ENCODE measurements at regions not wholly inside any gene's neighbourhood (a gene's known extent, or its start where the extent isn't known, plus 50 kb on each side); places are given as distances from the start of the nearest gene placed in this dataset.

DNA sequence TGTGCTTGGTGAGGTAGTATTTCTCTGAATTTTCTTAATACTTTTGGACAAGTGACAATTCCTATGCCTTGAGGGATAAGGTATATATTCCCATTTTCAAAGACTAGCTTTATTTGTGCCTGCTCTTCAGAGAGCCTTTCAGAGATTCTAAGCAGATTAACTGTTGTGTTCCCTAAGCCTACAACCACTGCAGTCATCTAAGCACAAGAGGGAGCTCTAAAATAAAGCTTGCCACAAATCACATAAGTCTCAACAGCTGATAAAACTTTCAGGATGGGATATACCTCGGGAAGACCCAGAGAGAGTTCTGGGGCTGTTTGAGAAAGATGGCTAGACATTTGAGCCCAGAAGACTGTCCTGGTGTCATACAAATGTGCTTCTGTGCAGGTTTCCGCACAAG, 157.3 kb downstream of the CYLC2 start:
- WGBS, result 37% methylated on average over 2 of the region's 2 CpGs
- no peak overlapping the region for H3K4me3 ChIP-seq (ENCODE audit: insufficient read depth in 1 of 2, low read depth in 1 of 2, low read length in 2 of 2)

DNA sequence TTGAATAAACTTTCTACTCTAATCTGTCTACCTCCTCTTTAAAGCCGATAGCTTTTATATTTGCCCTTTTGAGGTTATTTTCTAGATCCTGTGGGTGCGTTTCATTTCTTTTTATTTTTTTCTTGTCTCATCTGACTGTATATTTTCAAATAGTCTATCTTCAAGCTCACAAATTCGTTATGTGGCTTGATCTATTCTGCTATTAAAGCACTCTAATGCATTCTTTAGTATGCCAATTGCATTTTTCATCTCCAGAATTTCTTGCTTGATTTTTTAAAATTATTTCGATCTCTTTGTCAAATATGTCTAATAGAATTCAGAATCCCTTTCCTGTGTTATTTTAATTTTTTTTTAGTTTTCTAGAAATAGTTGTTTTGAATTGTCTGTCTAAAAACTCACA, 172.4 kb downstream of the CYLC2 start:
- Histone ChIP-seq H4K8ac (ENCODE audit: low read length) (no peak overlapping the region), H3K9me3 (ENCODE audit: control insufficient read depth, low read length) (peaks cover 39% of the 10 kb centered on the region), H3K36me3 (ENCODE audit: control insufficient read depth in 1 of 2, insufficient read depth in 2 of 2, low read depth in 1 of 2, low read length in 2 of 2) (no peaks in the 10 kb centered on the region), H3K4me3 (ENCODE audit: insufficient read depth in 1 of 2, low read depth in 1 of 2, low read length in 2 of 2) (no peak overlapping the region), H4K91ac (ENCODE audit: low read length) (no peak overlapping the region), H3K4me2 (ENCODE audit: low read length, poor library complexity, severe bottlenecking) (no peak overlapping the region), H3K23ac (ENCODE audit: low read length in 2 of 2) (no peak overlapping the region), H2BK12ac (ENCODE audit: low read length in 2 of 2) (no peak overlapping the region), H3K9ac (ENCODE audit: low read length) (no peak overlapping the region), H2BK15ac (ENCODE audit: low read depth, poor library complexity, severe bottlenecking) (no peak overlapping the region), H3K79me1 (replicated peaks; ENCODE audit: low read length, poor library complexity, severe bottlenecking) (no peaks in the 10 kb centered on the region), H2BK5ac (ENCODE audit: low read depth, low read length, poor library complexity, severe bottlenecking) (no peak overlapping the region), H2AFZ (ENCODE audit: low read depth, low read length) (no peak overlapping the region), H2AK5ac (ENCODE audit: low read length, severe bottlenecking) (no peak overlapping the region), H3K4ac (ENCODE audit: low read depth in 1 of 2, low read length in 2 of 2) (no peak overlapping the region), H3K18ac (ENCODE audit: low read depth in 1 of 2, low read length in 2 of 2) (no peak overlapping the region), H2BK120ac (ENCODE audit: low read depth, low read length) (no peak overlapping the region), H3K14ac (ENCODE audit: low read length in 2 of 2) (no peak overlapping the region), H3K27ac (ENCODE audit: low read length, poor library complexity, severe bottlenecking) (no peak overlapping the region), H3K4me1 (ENCODE audit: control insufficient read depth, insufficient read depth, low read depth, low read length) (no peaks in the 10 kb centered on the region), H3K27me3 (ENCODE audit: control insufficient read depth in 1 of 2, insufficient read depth in 1 of 2, low read length in 2 of 2) (no peaks in the 10 kb centered on the region)
- 0% methylated on average over 1 of the region's 4 CpGs for WGBS
- DNase-seq, result no peak

More for the DNA sequence above, 157.3 kb downstream of the CYLC2 start:
- no peaks in the 10 kb centered on the region for H3K27me3 ChIP-seq (ENCODE audit: control insufficient read depth in 1 of 2, insufficient read depth in 1 of 2, low read length in 2 of 2)
- H3K9me3 ChIP-seq (ENCODE audit: control insufficient read depth, low read length), result peaks cover 38% of the 10 kb centered on the region
- no peak overlapping the region for H4K91ac ChIP-seq (ENCODE audit: low read length)
- H3K36me3 ChIP-seq (ENCODE audit: control insufficient read depth in 1 of 2, insufficient read depth in 2 of 2, low read depth in 1 of 2, low read length in 2 of 2), result no peaks in the 10 kb centered on the region
- no peaks in the 10 kb centered on the region for H3K79me1 ChIP-seq (replicated peaks; ENCODE audit: low read length, poor library complexity, severe bottlenecking)
- H3K23ac ChIP-seq (ENCODE audit: low read length in 2 of 2), result no peak overlapping the region
- H2AK5ac ChIP-seq (ENCODE audit: low read length, severe bottlenecking), result no peak overlapping the region
- H3K4me1 ChIP-seq (ENCODE audit: control insufficient read depth, insufficient read depth, low read depth, low read length), result no peaks in the 10 kb centered on the region
- H3K4me2 ChIP-seq (ENCODE audit: low read length, poor library complexity, severe bottlenecking), result no peak overlapping the region
- no peak overlapping the region for H3K14ac ChIP-seq (ENCODE audit: low read length in 2 of 2)
- H3K4ac ChIP-seq (ENCODE audit: low read depth in 1 of 2, low read length in 2 of 2), result no peak overlapping the region
- H4K8ac ChIP-seq (ENCODE audit: low read length), result no peak overlapping the region
- no peak overlapping the region for H2AFZ ChIP-seq (ENCODE audit: low read depth, low read length)
- H3K18ac ChIP-seq (ENCODE audit: low read depth in 1 of 2, low read length in 2 of 2), result no peak overlapping the region
- H3K27ac ChIP-seq (ENCODE audit: low read length, poor library complexity, severe bottlenecking), result no peak overlapping the region
- no peak overlapping the region for H2BK120ac ChIP-seq (ENCODE audit: low read depth, low read length)
- no peak overlapping the region for H3K9ac ChIP-seq (ENCODE audit: low read length)
- H2BK12ac ChIP-seq (ENCODE audit: low read length in 2 of 2), result no peak overlapping the region
- no peak overlapping the region for H2BK15ac ChIP-seq (ENCODE audit: low read depth, poor library complexity, severe bottlenecking)
- DNase-seq, result no peak
- no peak overlapping the region for H2BK5ac ChIP-seq (ENCODE audit: low read depth, low read length, poor library complexity, severe bottlenecking)

DNA sequence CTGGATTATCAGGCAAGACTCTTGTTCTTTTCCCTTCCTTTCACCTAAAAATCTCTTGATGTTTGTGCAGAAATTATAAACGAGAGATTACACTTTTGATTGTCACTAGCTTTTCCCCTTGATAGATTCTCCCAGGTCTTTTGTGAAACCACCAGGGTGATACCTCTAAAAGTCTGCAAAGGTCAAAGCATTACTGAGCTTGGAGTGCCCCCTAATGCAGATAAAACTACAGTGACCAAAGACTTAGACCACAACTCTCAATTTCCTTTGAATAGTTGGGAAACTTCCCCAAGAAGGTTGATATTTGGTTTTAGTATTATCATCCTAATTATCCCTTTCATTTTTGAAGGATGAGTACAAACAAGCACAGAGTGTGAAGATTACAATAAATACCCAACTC, 173.1 kb downstream of the CYLC2 start:
- WGBS, result 60% methylated on average over 1 of the region's 1 CpG

DNA sequence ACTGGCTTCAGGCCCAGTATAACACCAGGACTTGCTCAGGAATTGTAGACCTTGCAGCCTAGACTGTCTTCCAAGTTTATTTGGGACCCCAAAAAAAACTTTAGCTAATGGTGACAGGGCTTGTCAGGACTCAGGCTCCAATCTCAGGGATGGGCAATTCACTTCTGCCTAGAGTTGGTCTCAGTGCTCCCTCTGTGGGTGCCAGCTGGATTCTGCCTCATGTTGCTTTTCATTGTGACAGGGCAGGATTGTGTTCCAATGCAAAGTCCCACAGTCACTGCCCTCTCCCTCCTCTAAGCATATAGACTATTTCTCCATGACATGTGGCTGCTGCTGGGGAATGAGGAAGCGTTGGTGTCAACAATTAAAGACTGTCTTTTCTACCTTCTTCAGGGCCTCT, 174.7 kb downstream of the CYLC2 start:
- no peak overlapping the region for H2BK15ac ChIP-seq (ENCODE audit: low read depth, poor library complexity, severe bottlenecking)
- H3K9ac ChIP-seq (ENCODE audit: low read length), result no peak overlapping the region
- no peak overlapping the region for H3K4me2 ChIP-seq (ENCODE audit: low read length, poor library complexity, severe bottlenecking)
- H3K4me3 ChIP-seq (ENCODE audit: insufficient read depth in 1 of 2, low read depth in 1 of 2, low read length in 2 of 2), result no peak overlapping the region
- H2BK120ac ChIP-seq (ENCODE audit: low read depth, low read length), result no peak overlapping the region
- no peak for DNase-seq
- H3K23ac ChIP-seq (ENCODE audit: low read length in 2 of 2), result no peak overlapping the region
- no peak overlapping the region for H4K8ac ChIP-seq (ENCODE audit: low read length)
- H3K9me3 ChIP-seq (ENCODE audit: control insufficient read depth, low read length), result peaks cover 36% of the 10 kb centered on the region
- WGBS, result 56% methylated on average over 1 of the region's 1 CpG
- H2AK5ac ChIP-seq (ENCODE audit: low read length, severe bottlenecking), result no peak overlapping the region
- H3K79me1 ChIP-seq (replicated peaks; ENCODE audit: low read length, poor library complexity, severe bottlenecking), result no peaks in the 10 kb centered on the region
- no peaks in the 10 kb centered on the region for H3K4me1 ChIP-seq (ENCODE audit: control insufficient read depth, insufficient read depth, low read depth, low read length)
- no peak overlapping the region for H3K14ac ChIP-seq (ENCODE audit: low read length in 2 of 2)
- no peaks in the 10 kb centered on the region for H3K36me3 ChIP-seq (ENCODE audit: control insufficient read depth in 1 of 2, insufficient read depth in 2 of 2, low read depth in 1 of 2, low read length in 2 of 2)
- no peak overlapping the region for H4K91ac ChIP-seq (ENCODE audit: low read length)
- H2BK12ac ChIP-seq (ENCODE audit: low read length in 2 of 2), result no peak overlapping the region
- no peak overlapping the region for H3K27ac ChIP-seq (ENCODE audit: low read length, poor library complexity, severe bottlenecking)
- no peak overlapping the region for H3K18ac ChIP-seq (ENCODE audit: low read depth in 1 of 2, low read length in 2 of 2)
- H2AFZ ChIP-seq (ENCODE audit: low read depth, low read length), result no peak overlapping the region
- H3K4ac ChIP-seq (ENCODE audit: low read depth in 1 of 2, low read length in 2 of 2), result no peak overlapping the region
- H2BK5ac ChIP-seq (ENCODE audit: low read depth, low read length, poor library complexity, severe bottlenecking), result no peak overlapping the region
- H3K27me3 ChIP-seq (ENCODE audit: control insufficient read depth in 1 of 2, insufficient read depth in 1 of 2, low read length in 2 of 2), result no peaks in the 10 kb centered on the region

More for the DNA sequence above, 173.1 kb downstream of the CYLC2 start:
- peaks cover 39% of the 10 kb centered on the region for H3K9me3 ChIP-seq (ENCODE audit: control insufficient read depth, low read length)
- H4K8ac ChIP-seq (ENCODE audit: low read length), result no peak overlapping the region
- H2AK5ac ChIP-seq (ENCODE audit: low read length, severe bottlenecking), result no peak overlapping the region
- no peak overlapping the region for H4K91ac ChIP-seq (ENCODE audit: low read length)
- H3K27ac ChIP-seq (ENCODE audit: low read length, poor library complexity, severe bottlenecking), result no peak overlapping the region
- no peak overlapping the region for H3K18ac ChIP-seq (ENCODE audit: low read depth in 1 of 2, low read length in 2 of 2)
- DNase-seq, result no peak
- no peaks in the 10 kb centered on the region for H3K27me3 ChIP-seq (ENCODE audit: control insufficient read depth in 1 of 2, insufficient read depth in 1 of 2, low read length in 2 of 2)
- H3K14ac ChIP-seq (ENCODE audit: low read length in 2 of 2), result no peak overlapping the region
- no peak overlapping the region for H2BK12ac ChIP-seq (ENCODE audit: low read length in 2 of 2)
- H3K36me3 ChIP-seq (ENCODE audit: control insufficient read depth in 1 of 2, insufficient read depth in 2 of 2, low read depth in 1 of 2, low read length in 2 of 2), result no peaks in the 10 kb centered on the region
- no peak overlapping the region for H3K4ac ChIP-seq (ENCODE audit: low read depth in 1 of 2, low read length in 2 of 2)
- no peak overlapping the region for H3K9ac ChIP-seq (ENCODE audit: low read length)
- H3K23ac ChIP-seq (ENCODE audit: low read length in 2 of 2), result no peak overlapping the region
- H3K4me3 ChIP-seq (ENCODE audit: insufficient read depth in 1 of 2, low read depth in 1 of 2, low read length in 2 of 2), result no peak overlapping the region
- no peaks in the 10 kb centered on the region for H3K4me1 ChIP-seq (ENCODE audit: control insufficient read depth, insufficient read depth, low read depth, low read length)
- H2BK15ac ChIP-seq (ENCODE audit: low read depth, poor library complexity, severe bottlenecking), result no peak overlapping the region
- H2AFZ ChIP-seq (ENCODE audit: low read depth, low read length), result no peak overlapping the region
- H3K79me1 ChIP-seq (replicated peaks; ENCODE audit: low read length, poor library complexity, severe bottlenecking), result no peaks in the 10 kb centered on the region
- no peak overlapping the region for H2BK120ac ChIP-seq (ENCODE audit: low read depth, low read length)
- no peak overlapping the region for H2BK5ac ChIP-seq (ENCODE audit: low read depth, low read length, poor library complexity, severe bottlenecking)
- H3K4me2 ChIP-seq (ENCODE audit: low read length, poor library complexity, severe bottlenecking), result no peak overlapping the region
